Liver (tissue), 3 donors: ENCODE measurements at regions not wholly inside any gene's neighbourhood (a gene's known extent, or its start where the extent isn't known, plus 50 kb on each side); places are given as distances from the start of the nearest gene placed in this dataset.

Experiments used
- GABPA ChIP-seq, 2 donors: IDR thresholded peaks in 1 of 2; conservative IDR thresholded peaks in 1 of 2; 2 replicates each; pipeline ENCODE4 v1.6.1; 2016; ENCODE audit warnings: antibody characterized with exemption in 2 of 2, mild to moderate bottlenecking in 1 of 2, moderate library complexity in 1 of 2
- YY1 ChIP-seq: IDR thresholded peaks from 2 replicates; pipeline ENCODE4 v1.6.1; 2016; ENCODE audit warnings: antibody characterized with exemption, mild to moderate bottlenecking
- TF ChIP-seq, protein P1 (sequence below): fragments of 150-350 bp; IDR thresholded peaks from 2 replicates; pipeline ENCODE4 v1.5.1; 2017; ENCODE audit warnings: improper control_type of control experiment, low read depth, low read length; ENCODE audit not compliant: missing input control
- TF ChIP-seq, protein P2 (sequence below): IDR thresholded peaks from 2 replicates; pipeline ENCODE4 v1.6.1; 2016; ENCODE audit warnings: antibody characterized with exemption
- donor health status: healthy.
- donor health status: healthy.

DNA sequence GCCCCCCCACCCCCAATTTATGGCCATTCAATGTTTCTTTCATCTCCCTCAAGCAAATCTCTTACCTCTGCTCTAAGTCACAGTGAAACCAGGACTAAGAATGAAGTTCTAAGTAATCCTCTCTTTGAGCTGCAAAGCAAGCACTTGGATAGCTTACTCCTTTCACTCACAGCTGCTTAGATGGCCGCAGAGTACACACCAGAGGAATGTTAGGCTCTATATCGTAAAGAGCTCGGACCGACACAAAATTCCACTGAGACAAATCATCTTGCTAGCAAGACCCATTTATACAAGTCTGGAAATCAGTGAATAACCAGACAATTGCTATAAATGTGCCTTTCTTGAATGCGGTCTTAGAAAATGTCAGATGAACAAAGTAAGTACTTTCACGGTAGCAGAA lies 135.0 kb downstream of the IDS start:
- TF ChIP-seq, protein P1, sequence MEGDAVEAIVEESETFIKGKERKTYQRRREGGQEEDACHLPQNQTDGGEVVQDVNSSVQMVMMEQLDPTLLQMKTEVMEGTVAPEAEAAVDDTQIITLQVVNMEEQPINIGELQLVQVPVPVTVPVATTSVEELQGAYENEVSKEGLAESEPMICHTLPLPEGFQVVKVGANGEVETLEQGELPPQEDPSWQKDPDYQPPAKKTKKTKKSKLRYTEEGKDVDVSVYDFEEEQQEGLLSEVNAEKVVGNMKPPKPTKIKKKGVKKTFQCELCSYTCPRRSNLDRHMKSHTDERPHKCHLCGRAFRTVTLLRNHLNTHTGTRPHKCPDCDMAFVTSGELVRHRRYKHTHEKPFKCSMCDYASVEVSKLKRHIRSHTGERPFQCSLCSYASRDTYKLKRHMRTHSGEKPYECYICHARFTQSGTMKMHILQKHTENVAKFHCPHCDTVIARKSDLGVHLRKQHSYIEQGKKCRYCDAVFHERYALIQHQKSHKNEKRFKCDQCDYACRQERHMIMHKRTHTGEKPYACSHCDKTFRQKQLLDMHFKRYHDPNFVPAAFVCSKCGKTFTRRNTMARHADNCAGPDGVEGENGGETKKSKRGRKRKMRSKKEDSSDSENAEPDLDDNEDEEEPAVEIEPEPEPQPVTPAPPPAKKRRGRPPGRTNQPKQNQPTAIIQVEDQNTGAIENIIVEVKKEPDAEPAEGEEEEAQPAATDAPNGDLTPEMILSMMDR: no peak
- TF ChIP-seq YY1 (no peak), GABPA (IDR thresholded peaks at IDR 0.05 in 1 of 2, conservative IDR thresholded peaks at IDR 0.05 in 1 of 2) (no peak)
- TF ChIP-seq, protein P2, sequence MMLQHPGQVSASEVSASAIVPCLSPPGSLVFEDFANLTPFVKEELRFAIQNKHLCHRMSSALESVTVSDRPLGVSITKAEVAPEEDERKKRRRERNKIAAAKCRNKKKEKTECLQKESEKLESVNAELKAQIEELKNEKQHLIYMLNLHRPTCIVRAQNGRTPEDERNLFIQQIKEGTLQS: no peak
